ENCODE measurements at regions not wholly inside any gene's neighbourhood (a gene's known extent, or its start where the extent isn't known, plus 50 kb on each side); places are given as distances from the start of the nearest gene placed in this dataset.

DNA sequence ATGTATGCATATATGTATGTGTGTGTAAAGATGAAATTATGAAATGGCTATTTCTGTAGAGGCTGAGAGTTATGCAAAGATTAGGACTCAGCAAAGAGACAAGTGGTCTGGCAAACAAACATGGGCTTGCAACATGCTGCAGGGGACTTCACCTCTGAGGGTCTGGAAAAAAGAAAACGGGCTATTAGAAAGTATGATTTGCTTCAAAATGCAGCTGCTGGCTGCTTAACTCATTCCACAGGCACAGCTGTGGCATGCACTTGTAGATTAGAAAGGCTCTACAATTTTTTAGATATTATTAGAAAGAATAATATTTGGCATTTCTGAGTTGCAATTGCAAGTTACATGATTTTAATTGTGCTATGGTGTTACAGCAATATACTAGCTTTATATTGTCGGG, 90.4 kb downstream of the ADAMTS1 start:
- DNase-seq: no peak
- H3K27me3 Mint-ChIP-seq: peaks cover 6% of the 10 kb centered on the region
- no peaks in the 10 kb centered on the region for H3K4me1 Mint-ChIP-seq
- H3K27ac Mint-ChIP-seq: no peak overlapping the region
- no peaks in the 10 kb centered on the region for H3K9me3 Mint-ChIP-seq
- no peak overlapping the region for H3K4me3 Mint-ChIP-seq
- H3K36me3 Mint-ChIP-seq (ENCODE audit: low read depth): no peaks in the 10 kb centered on the region
- no peak for ATAC-seq

DNA sequence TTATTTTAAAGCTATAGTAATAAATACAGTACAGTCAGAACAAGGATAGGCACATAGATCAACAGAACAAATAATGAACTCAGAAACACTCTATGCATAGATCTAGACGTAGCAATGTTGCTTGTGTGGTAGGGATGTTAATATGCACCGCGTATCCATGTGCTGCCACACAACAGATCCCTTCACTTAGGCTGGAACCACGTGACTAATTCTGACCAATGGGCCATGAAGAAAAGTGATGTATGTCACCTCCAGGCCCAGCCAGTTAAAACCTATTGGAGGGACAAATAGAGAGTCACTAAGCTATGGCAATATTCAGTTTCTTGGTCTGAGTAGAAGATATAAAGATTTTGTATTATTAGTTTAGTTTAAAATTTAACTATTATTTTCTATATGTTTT, 91.4 kb downstream of the ADAMTS1 start:
- DNase-seq: no peak
- Mint-ChIP-seq H3K36me3 (ENCODE audit: low read depth) (no peaks in the 10 kb centered on the region), H3K9me3 (no peaks in the 10 kb centered on the region), H3K4me3 (no peak overlapping the region), H3K27ac (no peak overlapping the region), H3K27me3 (peaks cover 7% of the 10 kb centered on the region), H3K4me1 (no peaks in the 10 kb centered on the region)
- no peak for ATAC-seq

DNA sequence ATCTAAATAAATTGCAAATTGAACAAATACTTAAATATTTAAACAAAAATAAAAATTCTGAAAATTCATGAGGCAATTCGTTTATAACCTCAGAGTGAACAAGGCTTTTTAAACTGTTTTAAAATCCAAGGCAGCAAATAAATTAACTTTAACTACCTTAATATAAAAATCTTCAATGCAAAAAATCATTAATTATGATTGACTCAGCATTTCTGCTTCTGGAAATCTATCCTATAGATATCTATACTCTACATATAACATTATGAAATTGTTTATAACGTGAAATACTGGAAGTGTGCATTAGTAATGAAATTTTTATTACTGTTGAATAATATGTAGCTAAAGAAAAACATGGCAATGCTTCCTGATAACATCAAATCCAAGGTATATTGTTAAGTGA, 92.4 kb downstream of the ADAMTS1 start:
- H3K9me3 Mint-ChIP-seq: no peaks in the 10 kb centered on the region
- ATAC-seq (no peak), DNase-seq (no peak)
- H3K4me3 Mint-ChIP-seq: no peak overlapping the region
- H3K27ac Mint-ChIP-seq: no peak overlapping the region
- H3K4me1 Mint-ChIP-seq: no peaks in the 10 kb centered on the region
- H3K36me3 Mint-ChIP-seq (ENCODE audit: low read depth): no peaks in the 10 kb centered on the region
- H3K27me3 Mint-ChIP-seq: peaks cover 9% of the 10 kb centered on the region

DNA sequence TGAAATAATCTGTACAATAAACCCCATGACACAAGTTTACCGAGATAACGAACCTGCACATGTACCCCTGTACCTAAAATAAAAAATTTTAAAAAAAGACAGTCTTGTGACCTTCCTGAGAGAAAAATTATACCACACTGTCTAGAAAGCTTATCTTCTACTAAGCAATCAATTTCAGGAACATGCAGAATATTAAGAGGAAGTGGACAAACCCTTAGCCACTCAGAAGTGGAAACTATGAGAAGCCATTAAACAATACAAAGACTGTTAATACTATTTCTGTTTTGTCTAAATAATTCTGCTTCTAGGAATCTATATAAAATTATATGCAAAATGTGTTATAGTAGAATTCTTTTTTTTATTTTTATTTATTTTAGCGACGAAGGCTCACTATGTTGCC, 93.9 kb downstream of the ADAMTS1 start:
- ATAC-seq (no peak), DNase-seq (no peak)
- Mint-ChIP-seq H3K36me3 (ENCODE audit: low read depth) (no peaks in the 10 kb centered on the region), H3K27me3 (peaks cover 9% of the 10 kb centered on the region), H3K9me3 (no peaks in the 10 kb centered on the region), H3K4me1 (no peaks in the 10 kb centered on the region), H3K27ac (no peak overlapping the region), H3K4me3 (no peak overlapping the region)

DNA sequence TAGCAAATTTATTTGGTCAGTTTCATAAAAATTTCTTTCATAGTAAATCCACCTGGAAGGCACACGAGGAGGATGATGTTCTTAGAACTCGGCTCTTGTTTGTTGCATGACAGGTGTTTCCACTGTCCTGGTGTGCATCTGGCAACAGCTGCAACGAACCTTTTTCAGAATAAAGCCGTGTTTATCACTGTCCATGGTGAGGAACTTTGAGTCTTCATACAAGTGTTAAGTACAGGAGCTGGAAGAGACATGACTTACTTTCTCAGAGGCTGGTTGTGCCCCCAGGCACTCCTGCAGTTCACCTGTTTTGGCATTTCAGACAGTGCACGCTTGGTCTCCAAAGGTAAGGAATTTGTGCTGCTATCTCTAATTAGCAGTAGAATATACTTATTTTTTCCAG, 97.1 kb downstream of the ADAMTS1 start:
- H3K36me3 Mint-ChIP-seq (ENCODE audit: low read depth): no peaks in the 10 kb centered on the region
- H3K9me3 Mint-ChIP-seq: no peaks in the 10 kb centered on the region
- H3K4me1 Mint-ChIP-seq: no peaks in the 10 kb centered on the region
- H3K27me3 Mint-ChIP-seq: peaks cover 5% of the 10 kb centered on the region
- H3K4me3 Mint-ChIP-seq: no peak overlapping the region
- no peak overlapping the region for H3K27ac Mint-ChIP-seq
- ATAC-seq (no peak), DNase-seq (no peak)

DNA sequence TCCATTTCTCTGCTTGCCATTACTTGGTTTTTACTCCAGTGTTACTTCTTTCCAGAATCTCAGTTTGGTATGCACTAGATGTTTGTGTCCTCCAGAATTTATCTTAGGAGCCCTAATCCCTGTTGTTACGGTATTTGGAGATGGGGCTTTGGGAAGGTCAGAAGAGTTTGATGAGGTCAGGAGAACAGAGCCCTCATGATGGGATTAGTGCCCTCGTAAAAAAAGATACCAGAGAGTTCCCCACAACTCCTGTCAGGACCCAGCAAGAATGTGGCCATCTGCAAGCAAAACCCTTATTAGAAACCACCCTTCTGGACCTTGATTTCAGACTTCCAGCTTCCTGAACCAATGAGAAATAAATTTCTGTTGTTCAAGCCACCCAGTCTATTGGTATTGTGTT, 98.0 kb downstream of the ADAMTS1 start:
- Mint-ChIP-seq H3K9me3 (no peaks in the 10 kb centered on the region), H3K36me3 (ENCODE audit: low read depth) (no peaks in the 10 kb centered on the region), H3K4me1 (no peaks in the 10 kb centered on the region), H3K27ac (no peak overlapping the region), H3K4me3 (no peak overlapping the region), H3K27me3 (peaks cover 5% of the 10 kb centered on the region)
- ATAC-seq: no peak
- DNase-seq: no peak

DNA sequence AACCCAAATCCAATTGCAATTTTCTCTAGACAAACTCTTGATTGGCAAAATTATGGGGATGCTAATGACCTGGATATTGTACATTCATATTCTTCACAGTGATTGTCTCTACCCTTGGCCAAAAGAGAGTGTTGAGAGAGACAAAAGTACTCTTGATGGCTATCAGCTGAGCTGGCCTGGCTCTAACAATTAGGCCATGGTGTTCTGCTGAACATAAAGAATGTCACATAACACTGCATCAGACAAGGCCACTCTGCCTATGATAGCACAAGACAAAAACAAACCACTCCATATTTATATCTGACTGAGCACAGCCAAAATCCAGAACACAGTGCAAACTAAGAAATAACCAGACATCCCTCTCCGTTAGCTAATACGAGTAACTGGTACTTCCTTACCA, 101.7 kb downstream of the ADAMTS1 start:
- H3K9me3 Mint-ChIP-seq: no peaks in the 10 kb centered on the region
- no peak overlapping the region for H3K27ac Mint-ChIP-seq
- no peaks in the 10 kb centered on the region for H3K36me3 Mint-ChIP-seq (ENCODE audit: low read depth)
- H3K4me1 Mint-ChIP-seq: no peaks in the 10 kb centered on the region
- DNase-seq (no peak), ATAC-seq (no peak)
- no peaks in the 10 kb centered on the region for H3K27me3 Mint-ChIP-seq
- H3K4me3 Mint-ChIP-seq: no peak overlapping the region

DNA sequence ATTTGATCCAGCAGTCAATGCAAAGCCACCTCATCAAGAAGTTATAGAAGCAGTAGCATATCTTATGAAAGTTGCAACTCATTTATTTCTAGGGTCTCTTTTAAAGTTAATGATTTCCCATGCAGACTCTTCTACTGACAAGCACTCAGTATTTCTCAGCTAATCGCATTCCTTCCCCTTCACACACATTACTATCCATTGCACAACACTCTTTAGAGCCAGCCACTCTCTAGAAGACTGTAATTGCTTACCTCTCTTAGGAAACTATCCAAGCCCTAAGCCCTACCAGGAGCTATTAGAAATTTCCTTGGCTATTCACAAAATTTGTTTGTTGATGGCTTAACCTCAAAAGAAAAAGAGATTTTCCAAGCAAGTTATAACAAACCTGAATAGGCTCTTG, 106.0 kb downstream of the ADAMTS1 start:
- ATAC-seq (no peak), DNase-seq (no peak)
- H3K27me3 Mint-ChIP-seq: no peaks in the 10 kb centered on the region
- no peak overlapping the region for H3K4me3 Mint-ChIP-seq
- no peak overlapping the region for H3K27ac Mint-ChIP-seq
- no peaks in the 10 kb centered on the region for H3K9me3 Mint-ChIP-seq
- no peaks in the 10 kb centered on the region for H3K4me1 Mint-ChIP-seq
- H3K36me3 Mint-ChIP-seq (ENCODE audit: low read depth): no peaks in the 10 kb centered on the region

DNA sequence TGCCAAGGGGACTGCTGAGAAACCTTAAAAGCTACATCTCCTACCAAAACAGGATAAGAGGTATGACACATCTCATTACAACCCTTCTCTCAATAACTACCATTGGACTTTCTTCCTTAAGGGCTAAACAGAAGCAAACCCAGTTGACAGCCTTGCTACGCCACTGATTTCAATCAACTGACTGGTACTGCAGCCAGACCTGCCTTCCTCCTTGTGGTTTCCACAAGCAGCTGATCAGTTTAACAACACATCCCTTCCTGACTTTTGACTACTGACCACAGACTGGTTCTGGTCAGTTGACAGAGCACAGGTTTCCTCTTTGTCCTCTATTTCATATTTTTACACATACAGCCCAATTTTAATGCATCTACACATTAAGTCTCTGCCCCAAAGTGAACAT, 108.8 kb downstream of the ADAMTS1 start:
- Mint-ChIP-seq H3K27me3 (no peaks in the 10 kb centered on the region), H3K4me3 (no peak overlapping the region), H3K4me1 (no peaks in the 10 kb centered on the region), H3K36me3 (ENCODE audit: low read depth) (no peaks in the 10 kb centered on the region), H3K27ac (no peak overlapping the region), H3K9me3 (no peaks in the 10 kb centered on the region)
- ATAC-seq (no peak), DNase-seq (no peak)

DNA sequence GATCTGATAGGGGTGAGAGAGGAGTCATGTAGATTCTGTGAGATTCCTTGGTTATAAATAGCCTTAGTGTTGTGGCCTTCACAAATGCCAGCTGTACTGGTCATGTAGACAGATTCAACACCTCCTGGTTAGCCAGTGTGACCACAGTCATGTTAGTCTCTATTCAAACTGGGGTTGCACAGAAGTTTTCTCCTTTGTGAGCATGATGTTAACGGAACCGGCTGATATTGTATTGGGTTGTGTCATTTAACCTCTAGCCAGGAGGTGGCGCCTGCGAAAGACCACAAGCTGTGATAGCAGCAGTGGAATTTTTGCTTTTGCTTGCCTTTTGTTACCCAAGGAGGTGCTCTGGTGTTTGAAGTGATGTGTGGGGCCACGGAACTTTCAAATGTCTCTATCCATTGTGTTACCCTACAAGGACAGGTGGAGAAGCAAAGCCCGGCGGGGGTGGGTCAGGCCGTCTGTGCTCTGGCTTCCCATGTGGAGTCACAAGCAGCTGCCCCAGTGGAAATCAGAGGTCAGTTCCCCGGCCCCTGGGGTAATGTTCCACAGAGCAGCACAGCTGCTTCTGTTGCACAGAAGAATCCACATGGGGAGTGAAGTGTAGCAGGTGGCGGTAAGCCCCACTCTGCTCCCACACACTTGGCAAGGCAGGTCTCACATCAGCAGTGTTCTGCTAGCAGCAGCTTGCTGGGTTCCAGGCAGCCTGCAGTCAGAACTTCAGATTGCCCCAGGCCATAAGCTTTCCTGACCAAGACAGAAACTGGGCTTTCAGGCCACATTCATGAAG, 112.6 kb downstream of the ADAMTS1 start:
- ATAC-seq: peak; percentile 49

DNA sequence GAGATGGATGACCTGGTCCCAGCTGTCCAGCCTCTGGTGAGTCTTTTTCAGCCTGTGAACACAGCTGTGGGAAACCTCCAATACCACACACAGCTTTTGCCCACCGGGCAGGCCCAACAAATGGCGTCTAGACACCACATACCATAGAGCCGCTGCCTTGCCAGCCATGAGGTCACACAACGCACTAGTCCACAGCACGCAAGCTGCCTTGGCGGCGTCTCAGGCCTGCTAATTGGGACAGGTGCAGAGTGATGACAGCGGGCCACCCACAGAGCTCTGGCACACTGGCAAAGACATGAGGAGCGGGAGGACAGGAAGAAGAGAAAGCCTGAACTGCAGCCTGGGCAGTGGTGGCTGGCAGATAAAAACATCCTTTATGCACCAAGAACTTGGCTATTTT, 125.5 kb downstream of the ADAMTS1 start:
- DNase-seq: no peak
- Mint-ChIP-seq H3K27ac (no peak overlapping the region), H3K36me3 (ENCODE audit: low read depth) (no peaks in the 10 kb centered on the region), H3K27me3 (peaks cover 7% of the 10 kb centered on the region), H3K4me3 (no peak overlapping the region), H3K9me3 (no peaks in the 10 kb centered on the region), H3K4me1 (no peaks in the 10 kb centered on the region)
- ATAC-seq: no peak

More for the DNA sequence above, 112.6 kb downstream of the ADAMTS1 start:
- H3K4me1 Mint-ChIP-seq: no peaks in the 10 kb centered on the region
- H3K9me3 Mint-ChIP-seq: no peaks in the 10 kb centered on the region
- no peak overlapping the region for H3K4me3 Mint-ChIP-seq
- DNase-seq: peak; percentile 20
- H3K36me3 Mint-ChIP-seq (ENCODE audit: low read depth): no peaks in the 10 kb centered on the region
- H3K27me3 Mint-ChIP-seq: no peaks in the 10 kb centered on the region
- H3K27ac Mint-ChIP-seq: no peak overlapping the region

DNA sequence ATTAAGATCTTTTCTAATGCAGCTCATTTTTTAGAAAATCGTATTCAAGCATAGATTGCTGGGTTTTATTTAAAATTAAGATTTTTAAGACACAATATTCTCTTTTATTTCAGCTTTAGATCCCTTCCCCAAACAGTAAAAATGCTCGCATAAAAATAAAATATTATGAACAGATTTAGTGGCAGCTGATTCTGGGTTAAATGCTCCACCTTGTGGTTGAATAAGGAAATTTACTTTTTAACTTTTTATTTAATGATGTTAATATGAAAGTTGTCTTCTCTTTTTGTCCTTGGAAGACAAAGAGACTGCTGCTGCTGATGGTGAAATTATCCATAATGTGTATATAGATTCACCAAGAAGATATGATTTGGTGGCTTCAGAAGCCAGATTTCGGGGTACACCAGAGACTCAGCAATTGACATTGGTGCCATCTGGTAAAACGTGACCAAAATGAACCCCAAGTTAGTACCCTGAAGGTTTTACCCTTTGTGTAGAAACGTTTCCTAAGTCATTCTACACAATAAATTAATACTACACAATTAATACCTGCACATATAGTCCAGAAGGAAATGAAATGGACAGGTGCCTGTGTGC, 128.0 kb downstream of the ADAMTS1 start:
- no peaks in the 10 kb centered on the region for H3K9me3 Mint-ChIP-seq
- ATAC-seq (no peak), DNase-seq (no peak)

DNA sequence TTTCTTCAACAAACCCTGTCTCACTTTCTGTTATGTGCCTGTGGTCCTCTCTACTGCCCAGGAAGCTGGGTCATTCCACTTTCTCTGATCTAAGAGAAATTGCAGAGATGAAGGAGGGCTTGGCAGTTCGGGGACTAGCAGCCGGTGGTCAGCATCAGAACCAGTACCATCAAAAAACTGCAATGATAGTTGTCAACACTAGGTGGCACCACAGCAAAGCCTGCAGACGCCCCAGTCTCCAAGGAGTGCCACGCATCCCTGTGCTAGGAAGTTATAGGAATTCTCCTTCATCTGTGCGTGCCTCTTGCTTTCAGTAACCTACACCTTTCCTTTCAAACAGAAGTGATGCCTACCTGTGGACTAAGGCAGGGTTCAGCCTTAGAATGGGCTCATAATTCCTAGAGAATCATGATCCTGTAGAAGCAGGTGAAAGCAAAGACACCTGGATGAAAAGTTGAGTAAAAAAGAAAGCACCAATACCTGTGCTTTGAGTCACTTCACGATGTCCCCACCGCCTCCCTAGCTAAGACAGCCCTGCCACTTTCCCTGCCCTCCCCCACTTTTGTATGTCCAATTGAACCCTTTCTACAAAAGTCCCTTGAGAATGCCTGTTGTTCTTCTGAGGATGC, 129.2 kb downstream of the ADAMTS1 start:
- Mint-ChIP-seq H3K9me3 (no peaks in the 10 kb centered on the region), H3K27me3 (peaks cover 9% of the 10 kb centered on the region), H3K4me1 (no peaks in the 10 kb centered on the region), H3K4me3 (no peak overlapping the region), H3K27ac (no peak overlapping the region), H3K36me3 (ENCODE audit: low read depth) (no peaks in the 10 kb centered on the region)
- DNase-seq (peak; percentile 9), ATAC-seq (peak; percentile 20)

More for the DNA sequence above, 128.0 kb downstream of the ADAMTS1 start:
- no peaks in the 10 kb centered on the region for H3K36me3 Mint-ChIP-seq (ENCODE audit: low read depth)
- peaks cover 7% of the 10 kb centered on the region for H3K27me3 Mint-ChIP-seq
- no peak overlapping the region for H3K4me3 Mint-ChIP-seq
- no peaks in the 10 kb centered on the region for H3K4me1 Mint-ChIP-seq
- H3K27ac Mint-ChIP-seq: no peak overlapping the region

DNA sequence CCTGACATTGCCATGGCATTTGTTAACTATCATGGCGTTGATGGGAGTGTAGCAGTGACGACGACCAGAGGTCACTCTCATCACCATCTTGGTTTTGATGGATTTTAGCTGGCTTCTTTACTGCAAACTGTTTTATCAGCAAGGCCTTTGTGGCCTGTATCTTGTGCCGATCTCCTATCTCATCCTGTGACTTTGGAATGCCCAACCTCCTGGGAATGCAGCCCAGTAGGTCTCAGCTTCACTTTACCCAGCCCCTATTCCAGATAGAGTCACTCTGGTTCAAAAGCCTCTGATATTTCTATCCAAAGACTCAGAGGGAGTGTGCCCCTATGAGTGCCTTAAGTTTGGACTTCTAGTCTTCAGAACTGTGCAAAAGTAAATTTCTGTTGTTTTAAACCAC, 130.1 kb downstream of the ADAMTS1 start:
- H3K4me1 Mint-ChIP-seq: no peaks in the 10 kb centered on the region
- no peak overlapping the region for H3K27ac Mint-ChIP-seq
- H3K27me3 Mint-ChIP-seq: peaks cover 11% of the 10 kb centered on the region
- H3K36me3 Mint-ChIP-seq (ENCODE audit: low read depth): no peaks in the 10 kb centered on the region
- DNase-seq (no peak), ATAC-seq (no peak)
- H3K4me3 Mint-ChIP-seq: no peak overlapping the region
- no peaks in the 10 kb centered on the region for H3K9me3 Mint-ChIP-seq

DNA sequence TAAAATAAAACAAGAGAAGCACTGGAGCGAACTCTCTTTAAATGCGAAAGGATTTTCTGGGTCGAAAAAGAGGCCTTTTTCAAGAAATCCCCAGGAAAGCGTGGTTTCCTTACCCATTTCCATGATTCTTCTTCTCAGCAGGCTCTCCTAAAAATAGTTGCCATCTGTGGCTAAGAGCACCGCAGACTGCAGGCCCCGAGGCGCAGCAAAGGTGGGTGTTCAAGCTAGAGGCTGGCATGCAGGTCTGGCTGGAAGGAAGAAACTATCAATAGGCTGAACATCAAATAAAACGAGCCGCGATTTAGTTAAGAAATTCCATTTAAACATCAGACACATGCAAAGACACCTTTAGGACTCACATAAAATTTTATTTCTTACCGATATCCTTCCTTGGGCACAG, 135.1 kb downstream of the ADAMTS1 start:
- peaks cover 4% of the 10 kb centered on the region for H3K27me3 Mint-ChIP-seq
- H3K27ac Mint-ChIP-seq: no peak overlapping the region
- no peak for ATAC-seq
- DNase-seq: no peak
- no peaks in the 10 kb centered on the region for H3K36me3 Mint-ChIP-seq (ENCODE audit: low read depth)
- no peak overlapping the region for H3K4me3 Mint-ChIP-seq
- no peaks in the 10 kb centered on the region for H3K4me1 Mint-ChIP-seq
- H3K9me3 Mint-ChIP-seq: no peaks in the 10 kb centered on the region

Measured in activated naive CD8-positive, alpha-beta T cell treated with anti-CD3 and anti-CD28 coated beads, Interleukin-2, amount 50 U/mL, for 24 hours (primary cell).